ENCODE measurements at regions not wholly inside any gene's neighbourhood (a gene's known extent, or its start where the extent isn't known, plus 50 kb on each side); places are given as distances from the start of the nearest gene placed in this dataset.

DNA sequence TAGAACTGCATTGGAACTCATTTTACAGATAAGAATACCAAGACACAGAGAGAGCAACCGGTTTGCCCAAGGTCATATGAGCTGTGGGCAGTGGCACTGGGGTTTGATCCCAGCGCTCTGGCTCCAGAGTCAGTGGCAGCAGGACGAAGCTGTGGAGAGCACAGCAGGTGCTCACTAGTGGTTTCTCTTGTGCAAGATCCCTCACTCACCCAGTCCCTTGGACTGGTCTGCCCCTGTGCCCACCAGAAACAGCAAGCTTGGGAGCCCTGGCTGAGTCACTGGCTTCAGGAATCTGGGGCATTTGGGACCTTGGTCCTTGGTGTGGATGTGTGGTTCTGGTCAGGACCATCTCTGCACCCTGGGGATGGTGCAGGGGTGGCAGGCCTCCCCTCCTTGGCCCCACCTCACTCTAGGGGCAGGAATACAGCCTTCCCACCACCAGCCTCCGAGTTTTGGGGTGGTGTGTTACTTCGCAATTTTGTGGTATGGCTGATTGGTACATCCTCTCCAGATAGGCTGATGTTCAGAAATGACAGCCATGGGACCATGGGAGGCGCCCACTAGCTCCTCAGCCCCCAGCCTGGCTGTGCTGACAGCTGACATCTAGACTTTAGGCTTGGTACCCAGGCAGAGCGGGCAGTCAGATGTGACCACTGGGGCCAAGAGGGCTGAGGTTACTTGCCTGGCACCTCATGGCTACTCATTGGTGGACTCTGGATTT, 104.6 kb downstream of the LSM3 start:
- TF ChIP-seq GLIS3 (CRISPR knock-in tag; IDR thresholded peaks at IDR 0.05), result no peak
- no peak for TF ChIP-seq TOX (CRISPR knock-in tag; IDR thresholded peaks at IDR 0.05; ENCODE audit: borderline replicate concordance)
- no peak for TF ChIP-seq ESRRG (CRISPR knock-in tag; IDR thresholded peaks at IDR 0.05)
- TF ChIP-seq, protein P1, sequence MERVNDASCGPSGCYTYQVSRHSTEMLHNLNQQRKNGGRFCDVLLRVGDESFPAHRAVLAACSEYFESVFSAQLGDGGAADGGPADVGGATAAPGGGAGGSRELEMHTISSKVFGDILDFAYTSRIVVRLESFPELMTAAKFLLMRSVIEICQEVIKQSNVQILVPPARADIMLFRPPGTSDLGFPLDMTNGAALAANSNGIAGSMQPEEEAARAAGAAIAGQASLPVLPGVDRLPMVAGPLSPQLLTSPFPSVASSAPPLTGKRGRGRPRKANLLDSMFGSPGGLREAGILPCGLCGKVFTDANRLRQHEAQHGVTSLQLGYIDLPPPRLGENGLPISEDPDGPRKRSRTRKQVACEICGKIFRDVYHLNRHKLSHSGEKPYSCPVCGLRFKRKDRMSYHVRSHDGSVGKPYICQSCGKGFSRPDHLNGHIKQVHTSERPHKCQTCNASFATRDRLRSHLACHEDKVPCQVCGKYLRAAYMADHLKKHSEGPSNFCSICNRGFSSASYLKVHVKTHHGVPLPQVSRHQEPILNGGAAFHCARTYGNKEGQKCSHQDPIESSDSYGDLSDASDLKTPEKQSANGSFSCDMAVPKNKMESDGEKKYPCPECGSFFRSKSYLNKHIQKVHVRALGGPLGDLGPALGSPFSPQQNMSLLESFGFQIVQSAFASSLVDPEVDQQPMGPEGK (CRISPR knock-in tag; IDR thresholded peaks at IDR 0.05; ENCODE audit: borderline replicate concordance), result no peak
- no peak for TF ChIP-seq BACH2 (CRISPR knock-in tag; IDR thresholded peaks at IDR 0.05; ENCODE audit: borderline replicate concordance)
- TF ChIP-seq, protein P2, sequence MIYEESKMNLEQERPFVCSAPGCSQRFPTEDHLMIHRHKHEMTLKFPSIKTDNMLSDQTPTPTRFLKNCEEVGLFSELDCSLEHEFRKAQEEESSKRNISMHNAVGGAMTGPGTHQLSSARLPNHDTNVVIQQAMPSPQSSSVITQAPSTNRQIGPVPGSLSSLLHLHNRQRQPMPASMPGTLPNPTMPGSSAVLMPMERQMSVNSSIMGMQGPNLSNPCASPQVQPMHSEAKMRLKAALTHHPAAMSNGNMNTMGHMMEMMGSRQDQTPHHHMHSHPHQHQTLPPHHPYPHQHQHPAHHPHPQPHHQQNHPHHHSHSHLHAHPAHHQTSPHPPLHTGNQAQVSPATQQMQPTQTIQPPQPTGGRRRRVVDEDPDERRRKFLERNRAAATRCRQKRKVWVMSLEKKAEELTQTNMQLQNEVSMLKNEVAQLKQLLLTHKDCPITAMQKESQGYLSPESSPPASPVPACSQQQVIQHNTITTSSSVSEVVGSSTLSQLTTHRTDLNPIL (CRISPR knock-in tag; IDR thresholded peaks at IDR 0.05; ENCODE audit: low read depth), result no peak
- no peak for TF ChIP-seq ZNF70 (CRISPR knock-in tag; IDR thresholded peaks at IDR 0.05)
- no peak for TF ChIP-seq TCF4 (CRISPR knock-in tag; IDR thresholded peaks at IDR 0.05; ENCODE audit: borderline replicate concordance)
- TF ChIP-seq ARNTL (CRISPR knock-in tag; IDR thresholded peaks at IDR 0.05; ENCODE audit: borderline replicate concordance, low read depth), result no peak
- no peak for TF ChIP-seq RARB (CRISPR knock-in tag; IDR thresholded peaks at IDR 0.05)
- TF ChIP-seq SNAI2 (CRISPR knock-in tag; IDR thresholded peaks at IDR 0.05), result no peak
- TF ChIP-seq, protein P3, sequence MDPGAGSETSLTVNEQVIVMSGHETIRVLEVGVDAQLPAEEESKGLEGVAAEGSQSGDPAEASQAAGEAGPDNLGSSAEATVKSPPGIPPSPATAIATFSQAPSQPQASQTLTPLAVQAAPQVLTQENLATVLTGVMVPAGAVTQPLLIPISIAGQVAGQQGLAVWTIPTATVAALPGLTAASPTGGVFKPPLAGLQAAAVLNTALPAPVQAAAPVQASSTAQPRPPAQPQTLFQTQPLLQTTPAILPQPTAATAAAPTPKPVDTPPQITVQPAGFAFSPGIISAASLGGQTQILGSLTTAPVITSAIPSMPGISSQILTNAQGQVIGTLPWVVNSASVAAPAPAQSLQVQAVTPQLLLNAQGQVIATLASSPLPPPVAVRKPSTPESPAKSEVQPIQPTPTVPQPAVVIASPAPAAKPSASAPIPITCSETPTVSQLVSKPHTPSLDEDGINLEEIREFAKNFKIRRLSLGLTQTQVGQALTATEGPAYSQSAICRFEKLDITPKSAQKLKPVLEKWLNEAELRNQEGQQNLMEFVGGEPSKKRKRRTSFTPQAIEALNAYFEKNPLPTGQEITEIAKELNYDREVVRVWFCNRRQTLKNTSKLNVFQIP (CRISPR knock-in tag; IDR thresholded peaks at IDR 0.05; ENCODE audit: borderline replicate concordance, low read depth), result no peak
- no peak for TF ChIP-seq ZC3H10 (CRISPR knock-in tag; IDR thresholded peaks at IDR 0.05)
- no peak for TF ChIP-seq ZFP30 (CRISPR knock-in tag; IDR thresholded peaks at IDR 0.05)
- no peak for ATAC-seq

DNA sequence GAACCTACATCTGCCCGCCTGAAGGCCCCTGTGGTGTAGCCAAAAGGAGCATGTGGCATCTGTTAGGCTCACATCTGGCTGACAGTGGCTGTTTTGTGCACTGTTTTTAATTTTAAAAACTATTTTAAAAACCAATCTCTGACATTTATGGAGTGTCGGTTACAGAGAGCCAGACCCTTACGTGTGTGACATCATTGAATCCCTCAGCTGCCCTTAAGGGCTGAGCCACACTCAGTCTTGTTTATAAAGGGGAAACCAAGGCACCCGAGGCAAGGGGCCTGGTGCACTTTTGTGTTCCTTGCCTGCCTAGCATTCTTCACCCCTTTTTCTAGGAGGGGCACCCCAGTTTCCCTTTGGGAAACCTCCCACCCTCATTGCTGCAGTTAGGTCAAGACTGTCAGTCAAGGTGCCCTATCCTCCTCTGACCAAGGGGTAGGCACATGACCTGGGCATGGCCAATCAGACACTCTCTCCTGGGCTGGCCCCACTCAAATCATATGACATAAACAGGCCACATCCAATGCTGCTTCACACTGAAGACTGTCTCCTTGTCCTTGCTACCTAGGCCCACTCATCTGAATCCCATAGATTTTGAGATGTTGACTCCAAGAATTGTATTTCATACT, 105.3 kb downstream of the LSM3 start:
- ATAC-seq, result no peak
- TF ChIP-seq ZC3H10 (CRISPR knock-in tag; IDR thresholded peaks at IDR 0.05), result no peak
- no peak for TF ChIP-seq RARB (CRISPR knock-in tag; IDR thresholded peaks at IDR 0.05)
- TF ChIP-seq, protein P2 (CRISPR knock-in tag; IDR thresholded peaks at IDR 0.05; ENCODE audit: low read depth), result no peak
- TF ChIP-seq, protein P4, sequence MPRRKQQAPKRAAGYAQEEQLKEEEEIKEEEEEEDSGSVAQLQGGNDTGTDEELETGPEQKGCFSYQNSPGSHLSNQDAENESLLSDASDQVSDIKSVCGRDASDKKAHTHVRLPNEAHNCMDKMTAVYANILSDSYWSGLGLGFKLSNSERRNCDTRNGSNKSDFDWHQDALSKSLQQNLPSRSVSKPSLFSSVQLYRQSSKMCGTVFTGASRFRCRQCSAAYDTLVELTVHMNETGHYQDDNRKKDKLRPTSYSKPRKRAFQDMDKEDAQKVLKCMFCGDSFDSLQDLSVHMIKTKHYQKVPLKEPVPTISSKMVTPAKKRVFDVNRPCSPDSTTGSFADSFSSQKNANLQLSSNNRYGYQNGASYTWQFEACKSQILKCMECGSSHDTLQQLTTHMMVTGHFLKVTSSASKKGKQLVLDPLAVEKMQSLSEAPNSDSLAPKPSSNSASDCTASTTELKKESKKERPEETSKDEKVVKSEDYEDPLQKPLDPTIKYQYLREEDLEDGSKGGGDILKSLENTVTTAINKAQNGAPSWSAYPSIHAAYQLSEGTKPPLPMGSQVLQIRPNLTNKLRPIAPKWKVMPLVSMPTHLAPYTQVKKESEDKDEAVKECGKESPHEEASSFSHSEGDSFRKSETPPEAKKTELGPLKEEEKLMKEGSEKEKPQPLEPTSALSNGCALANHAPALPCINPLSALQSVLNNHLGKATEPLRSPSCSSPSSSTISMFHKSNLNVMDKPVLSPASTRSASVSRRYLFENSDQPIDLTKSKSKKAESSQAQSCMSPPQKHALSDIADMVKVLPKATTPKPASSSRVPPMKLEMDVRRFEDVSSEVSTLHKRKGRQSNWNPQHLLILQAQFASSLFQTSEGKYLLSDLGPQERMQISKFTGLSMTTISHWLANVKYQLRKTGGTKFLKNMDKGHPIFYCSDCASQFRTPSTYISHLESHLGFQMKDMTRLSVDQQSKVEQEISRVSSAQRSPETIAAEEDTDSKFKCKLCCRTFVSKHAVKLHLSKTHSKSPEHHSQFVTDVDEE (CRISPR knock-in tag; IDR thresholded peaks at IDR 0.05), result no peak
- no peak for TF ChIP-seq SNAI2 (CRISPR knock-in tag; IDR thresholded peaks at IDR 0.05)

DNA sequence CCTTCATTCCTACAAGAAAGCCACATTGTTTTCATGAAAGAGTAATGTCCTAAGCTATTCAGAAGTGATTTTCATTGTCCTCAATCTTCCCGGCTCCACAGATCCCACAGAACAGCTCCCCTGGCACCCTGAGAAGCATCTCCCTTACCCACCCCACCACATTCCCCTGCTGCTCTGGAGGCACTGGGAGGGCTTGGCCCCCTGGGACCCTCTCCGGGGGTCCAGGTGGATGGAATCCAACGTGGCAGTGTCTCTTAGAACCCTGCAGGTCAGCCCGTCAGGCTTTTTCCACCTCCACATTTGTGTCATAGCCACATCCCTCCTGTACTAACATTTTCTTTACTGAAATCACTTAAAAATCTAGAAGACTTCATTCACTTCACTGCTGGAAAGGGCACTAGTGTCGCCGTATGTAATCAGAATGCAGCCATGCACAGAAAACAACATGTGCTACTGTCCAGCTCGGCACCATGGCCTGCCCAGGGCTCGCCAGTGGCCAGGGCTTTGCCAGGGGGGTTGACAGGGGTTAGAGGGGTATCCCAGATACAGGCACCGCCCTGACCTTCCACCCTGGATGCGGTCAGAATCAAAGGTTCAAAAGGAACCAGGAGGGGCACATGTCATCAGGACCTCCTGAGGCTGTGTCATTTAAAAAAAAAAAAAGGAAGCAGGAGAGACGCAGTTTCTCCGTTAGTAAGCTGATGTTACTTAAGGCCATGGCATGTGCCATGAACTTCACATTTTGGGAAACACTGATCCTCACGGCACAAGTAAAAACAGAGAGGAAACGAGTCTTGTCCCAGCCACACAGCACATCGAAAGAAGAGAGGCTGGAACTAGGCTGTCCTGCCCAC, 106.3 kb downstream of the LSM3 start:
- TF ChIP-seq, protein P5, sequence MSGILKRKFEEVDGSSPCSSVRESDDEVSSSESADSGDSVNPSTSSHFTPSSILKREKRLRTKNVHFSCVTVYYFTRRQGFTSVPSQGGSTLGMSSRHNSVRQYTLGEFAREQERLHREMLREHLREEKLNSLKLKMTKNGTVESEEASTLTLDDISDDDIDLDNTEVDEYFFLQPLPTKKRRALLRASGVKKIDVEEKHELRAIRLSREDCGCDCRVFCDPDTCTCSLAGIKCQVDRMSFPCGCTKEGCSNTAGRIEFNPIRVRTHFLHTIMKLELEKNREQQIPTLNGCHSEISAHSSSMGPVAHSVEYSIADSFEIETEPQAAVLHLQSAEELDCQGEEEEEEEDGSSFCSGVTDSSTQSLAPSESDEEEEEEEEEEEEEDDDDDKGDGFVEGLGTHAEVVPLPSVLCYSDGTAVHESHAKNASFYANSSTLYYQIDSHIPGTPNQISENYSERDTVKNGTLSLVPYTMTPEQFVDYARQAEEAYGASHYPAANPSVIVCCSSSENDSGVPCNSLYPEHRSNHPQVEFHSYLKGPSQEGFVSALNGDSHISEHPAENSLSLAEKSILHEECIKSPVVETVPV (CRISPR knock-in tag; IDR thresholded peaks at IDR 0.05), result no peak
- TF ChIP-seq, protein P3 (CRISPR knock-in tag; IDR thresholded peaks at IDR 0.05; ENCODE audit: borderline replicate concordance, low read depth), result no peak
- TF ChIP-seq ESRRG (CRISPR knock-in tag; IDR thresholded peaks at IDR 0.05) (no peak), TOX (CRISPR knock-in tag; IDR thresholded peaks at IDR 0.05; ENCODE audit: borderline replicate concordance) (no peak)
- ATAC-seq, result no peak

All from SK-N-SH treated with all-trans-retinoic acid at 6 μM for 48 hours (cell line).